Kidney tubule cell (primary cell): ENCODE measurements at regions not wholly inside any gene's neighbourhood (a gene's known extent, or its start where the extent isn't known, plus 50 kb on each side); places are given as distances from the start of the nearest gene placed in this dataset.

Experiments
- DNase-seq: peaks from one replicate; pipeline ENCODE4 v3.0.0-alpha.2; 2018; ENCODE audit warnings: low spot score

DNA sequence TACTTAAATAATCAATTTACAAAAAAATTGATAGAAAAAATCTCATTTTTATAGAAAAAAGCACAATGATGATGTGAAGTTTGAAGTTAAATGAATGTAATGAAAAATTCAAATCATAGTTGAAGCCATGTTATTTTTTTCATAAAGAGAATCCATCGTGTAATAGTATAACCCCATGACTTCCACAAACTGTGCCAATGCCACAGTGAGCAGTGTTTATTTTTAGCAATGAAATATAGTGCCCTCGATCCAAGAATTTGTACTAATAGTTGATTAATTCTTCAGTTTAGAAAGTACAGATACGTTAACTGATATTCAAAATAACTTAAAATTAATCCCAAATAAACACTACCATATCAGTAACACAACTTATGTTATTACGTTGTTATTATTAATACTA, 225.9 kb downstream of the PTPRC start:
- DNase-seq = no peak

DNA sequence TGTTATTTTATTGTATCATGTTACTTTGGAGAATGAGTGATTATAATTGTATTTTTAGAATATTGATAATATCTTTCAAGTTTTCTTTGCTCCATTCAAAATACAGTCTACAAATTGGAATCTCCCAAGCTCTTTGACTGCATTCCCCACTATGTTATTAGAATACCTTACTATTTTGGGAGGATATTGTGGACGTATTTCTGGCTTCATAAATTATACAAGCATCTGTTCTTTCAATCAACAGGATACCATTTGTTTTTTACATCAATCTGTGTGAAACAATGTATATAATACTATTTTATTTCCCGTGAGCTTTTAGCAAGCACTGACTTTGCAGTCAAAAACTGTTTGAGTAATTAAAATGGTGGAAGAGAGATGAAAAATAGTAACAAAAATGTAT, 226.5 kb downstream of the PTPRC start:
- no peak for DNase-seq

- no peak for DNase-seq
These were observed 228.3 kb downstream of the PTPRC start for GRCh38 chr1:198867182-198867581.

- DNase-seq = no peak
These were observed 234.9 kb downstream of the PTPRC start for GRCh38 chr1:198873696-198874230.

DNA sequence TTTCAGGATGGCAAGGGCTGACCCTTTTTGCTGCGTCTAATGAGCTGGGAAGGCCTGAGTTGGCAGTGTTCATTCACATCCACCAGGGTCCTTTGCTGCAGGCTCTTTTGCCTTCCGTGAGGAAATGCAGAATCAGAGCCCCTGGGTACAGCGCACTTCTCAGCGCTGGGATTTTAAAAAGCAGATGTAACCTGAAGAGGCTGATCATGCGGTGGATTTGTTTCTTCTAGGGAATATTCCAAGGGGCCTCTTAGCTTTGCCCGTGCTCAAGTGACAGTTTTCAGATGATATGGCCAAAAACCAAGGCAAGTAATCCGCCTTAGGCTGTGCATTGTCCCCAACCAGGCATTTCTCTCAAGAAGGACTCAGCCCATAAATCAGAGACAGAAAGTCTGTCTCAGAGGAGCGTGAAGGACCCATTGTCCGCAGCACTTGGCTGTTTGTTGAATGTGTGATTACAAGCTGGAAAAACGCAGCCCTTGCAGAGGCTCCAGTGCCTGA, 237.6 kb downstream of the PTPRC start:
- DNase-seq = no peak

GRCh38 chr1:198878566-198878965, 239.7 kb downstream of the PTPRC start:
- no peak for DNase-seq

DNA sequence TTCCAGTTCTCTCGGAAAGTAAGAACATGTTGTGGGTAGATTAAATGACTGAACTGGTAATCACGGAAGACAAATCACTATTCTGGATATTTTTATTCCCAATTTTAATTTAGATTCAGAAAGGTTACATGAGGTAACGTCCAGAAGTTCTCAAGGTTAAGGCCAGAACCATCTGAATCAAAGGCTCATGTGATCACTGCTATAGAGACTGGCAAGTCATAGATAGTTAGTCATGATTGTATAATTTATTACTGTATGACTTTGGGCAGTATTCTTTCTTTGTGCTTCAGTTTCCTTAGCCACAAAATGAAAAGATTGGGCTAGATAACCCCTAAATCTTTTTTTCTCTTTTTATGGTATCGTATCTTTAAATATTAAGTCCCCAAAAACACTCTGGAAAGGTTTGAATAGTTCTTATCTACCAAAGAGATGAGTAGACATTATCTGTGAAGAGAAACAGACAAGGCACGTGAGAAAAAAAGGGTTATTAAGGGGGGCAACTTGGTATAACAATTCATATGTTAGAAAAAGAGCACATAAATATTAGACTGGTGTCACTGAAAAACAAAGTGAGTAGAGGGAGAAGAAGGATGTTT, 241.0 kb downstream of the PTPRC start:
- DNase-seq = no peak

DNA sequence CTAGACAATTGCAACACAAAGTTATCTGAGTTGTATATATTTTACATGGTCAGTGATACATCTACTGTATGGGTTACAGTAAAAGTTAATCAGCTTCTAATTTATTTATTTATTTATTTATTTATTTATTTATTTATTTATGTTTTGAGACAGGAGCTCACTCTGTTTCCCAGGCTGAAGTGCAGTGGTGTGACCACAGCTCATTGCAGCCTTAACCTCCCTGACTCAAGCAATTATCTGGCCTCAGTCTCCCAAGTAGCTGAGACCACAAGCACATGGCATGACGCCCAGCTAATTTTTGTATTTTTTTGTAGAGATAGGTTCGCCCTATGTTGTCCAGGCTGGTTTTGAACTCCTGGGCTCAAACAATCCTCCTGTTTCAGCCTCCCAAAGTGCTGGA, 241.6 kb downstream of the PTPRC start:
- DNase-seq = peak; percentile 31

GRCh38 chr1:198880818-198881597, 242.2 kb downstream of the PTPRC start:
- DNase-seq = peak; percentile 89

DNA sequence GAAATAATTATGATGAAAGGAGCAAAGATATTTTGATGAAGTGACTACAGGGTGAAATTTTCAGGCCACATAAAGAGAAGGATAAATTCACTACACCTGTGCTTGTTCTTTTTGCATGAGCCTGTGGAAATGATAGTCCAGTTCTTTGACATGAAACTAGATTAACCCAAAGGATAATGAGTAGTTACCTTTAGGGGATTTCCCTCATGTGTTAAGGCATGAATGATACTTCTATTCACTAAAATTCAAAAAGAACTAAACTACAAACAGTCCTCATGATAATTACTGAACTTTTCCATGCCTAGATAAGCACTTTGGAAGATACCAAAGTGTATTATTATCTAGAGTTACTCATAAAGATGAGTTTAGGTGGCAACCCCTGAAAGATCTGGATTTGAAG, 244.3 kb downstream of the PTPRC start:
- no peak for DNase-seq

DNA sequence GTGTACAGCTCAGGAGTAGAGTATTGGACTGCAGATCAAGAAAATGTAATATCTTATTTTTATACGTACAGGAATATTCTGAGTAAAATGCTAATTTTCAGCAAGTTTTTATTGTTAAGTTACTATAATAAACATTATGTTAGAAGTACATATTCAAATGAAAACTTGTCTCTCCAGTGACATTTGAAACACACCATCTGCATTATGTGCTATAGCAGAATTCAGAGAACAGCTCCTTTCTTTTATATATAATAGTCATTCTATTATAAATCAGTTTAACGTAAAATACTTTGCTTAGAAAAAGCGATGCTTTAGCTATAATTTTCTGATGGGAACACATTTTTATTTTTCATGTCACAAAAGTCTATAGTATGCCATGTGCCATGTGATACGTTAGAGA, 249.0 kb downstream of the PTPRC start:
- DNase-seq = no peak

GRCh38 chr1:198888379-198888943, 249.6 kb downstream of the PTPRC start:
- no peak for DNase-seq

GRCh38 chr1:198889101-198889500, 250.3 kb downstream of the PTPRC start:
- DNase-seq = no peak

- no peak for DNase-seq
These were observed 250.9 kb downstream of the PTPRC start for GRCh38 chr1:198889749-198890148.

- DNase-seq = no peak
These were observed 251.5 kb downstream of the PTPRC start for GRCh38 chr1:198890214-198890930.

GRCh38 chr1:198892065-198892464, 253.2 kb downstream of the PTPRC start:
- DNase-seq = peak; percentile 41

DNA sequence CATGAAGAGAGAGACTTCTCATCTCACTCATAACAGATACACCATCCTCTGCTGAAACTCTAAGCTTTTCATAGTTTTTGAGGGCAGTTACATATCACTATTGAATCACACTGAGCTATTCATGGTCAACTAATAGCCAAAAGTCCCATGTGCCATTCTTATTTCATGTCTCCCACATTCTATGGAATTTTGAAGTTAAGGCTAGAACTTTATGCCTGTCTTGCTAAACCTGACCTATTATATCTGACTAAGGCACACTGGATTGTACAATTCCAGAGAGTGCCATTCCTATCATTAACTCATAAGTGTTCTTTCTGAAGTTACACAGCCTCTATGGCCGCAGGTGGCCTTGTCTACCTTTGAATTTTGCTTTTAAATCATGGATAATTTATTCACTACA, 254.3 kb downstream of the PTPRC start:
- no peak for DNase-seq

- DNase-seq = no peak
These were observed 255.1 kb downstream of the PTPRC start for GRCh38 chr1:198893763-198894444.

DNA sequence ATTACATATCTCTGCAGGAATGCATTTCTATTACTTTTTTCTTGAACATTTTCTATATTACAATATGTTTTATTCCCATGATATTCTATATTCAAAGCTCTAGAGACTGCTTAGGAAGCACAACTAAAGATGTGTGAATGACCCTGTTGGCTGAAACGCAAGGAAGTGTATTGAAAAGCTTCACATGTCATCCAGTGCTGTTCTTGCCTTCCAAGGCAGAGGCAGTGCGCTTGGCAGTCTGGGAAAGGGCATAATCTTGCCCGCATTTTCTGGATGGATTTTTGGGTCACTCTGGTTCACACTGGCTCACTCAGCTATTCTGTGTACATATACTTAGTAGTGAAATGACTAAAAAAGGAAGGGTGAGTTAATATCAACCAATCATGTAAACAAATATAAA, 262.4 kb downstream of the PTPRC start:
- no peak for DNase-seq

DNA sequence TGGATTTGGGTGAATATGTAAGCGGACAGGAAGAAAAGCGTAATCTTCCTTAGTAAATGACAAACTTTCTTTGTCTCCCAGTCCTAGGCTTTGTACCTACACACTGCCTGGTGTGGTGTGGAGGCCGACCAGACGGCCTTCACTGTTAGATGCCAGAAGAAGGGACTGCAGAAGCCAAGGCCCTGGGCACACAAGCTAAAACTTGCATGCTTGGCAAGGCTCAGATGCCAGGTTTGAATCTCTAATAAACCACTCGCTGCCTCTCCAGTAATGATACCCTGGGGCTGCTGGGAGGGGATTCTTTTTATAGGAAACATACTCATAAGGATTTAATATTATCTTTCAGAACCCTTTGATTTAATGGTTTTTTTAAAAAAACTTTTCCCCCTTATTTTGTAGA, 263.8 kb downstream of the PTPRC start:
- no peak for DNase-seq

GRCh38 chr1:198903203-198903602, 264.4 kb downstream of the PTPRC start:
- DNase-seq = no peak

DNA sequence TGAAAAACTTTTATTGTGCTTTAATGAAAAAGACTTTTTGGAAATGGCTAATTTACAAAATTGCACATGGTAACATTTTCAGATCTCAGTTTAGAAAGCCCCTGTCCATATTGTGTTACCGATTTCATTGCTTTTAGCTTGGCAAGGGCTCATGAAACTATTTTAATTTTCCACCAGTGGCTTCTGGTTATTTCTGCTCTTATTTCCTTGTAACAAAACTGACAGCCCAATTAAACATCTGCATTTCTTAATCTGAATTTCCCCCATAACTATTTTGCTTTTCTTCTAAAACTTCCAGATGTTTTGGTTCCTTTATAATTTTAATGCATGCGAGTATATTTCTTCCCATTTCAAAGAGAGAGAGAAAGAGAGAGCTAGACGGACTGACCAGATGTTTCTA, 264.8 kb downstream of the PTPRC start:
- no peak for DNase-seq
